ENCODE measurements at regions not wholly inside any gene's neighbourhood (a gene's known extent, or its start where the extent isn't known, plus 50 kb on each side); places are given as distances from the start of the nearest gene placed in this dataset.

DNA sequence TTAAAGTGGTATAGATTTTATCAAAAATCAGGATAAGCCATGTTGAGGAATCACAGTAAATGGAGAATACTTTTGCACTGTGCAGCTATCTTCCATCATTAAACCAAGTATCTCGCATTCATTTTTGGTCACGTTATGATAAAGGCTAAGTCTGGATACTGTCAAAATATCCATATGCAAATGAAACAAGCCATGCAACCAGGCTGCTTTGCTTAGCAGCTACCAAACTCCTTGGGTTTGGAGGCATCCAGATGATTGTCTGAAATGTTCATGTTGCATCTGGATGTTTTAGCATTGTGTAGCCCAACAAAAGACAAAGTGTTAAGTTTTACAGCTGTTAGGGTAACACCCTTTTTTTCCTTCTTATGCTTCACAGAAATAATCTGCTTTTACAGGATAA is 322.9 kb upstream of the MDFIC2 start:
- no peaks in the 10 kb centered on the region for H3K4me1 ChIP-seq
- no peaks in the 10 kb centered on the region for H3K27me3 ChIP-seq
- H3K27ac ChIP-seq = no peak overlapping the region
- H3K9me3 ChIP-seq = peaks cover 0 to 5% (median 0%) of the 10 kb centered on the region in 4 donors
- intact Hi-C loops (cut with DNase I; ENCODE audit: low total_unique reads) = no loop called here
- peak in 1 of 2 donors; percentile 12 for DNase-seq
- TF ChIP-seq EP300 (IDR thresholded peaks at IDR 0.05) (no peak), POLR2AphosphoS5 (IDR thresholded peaks at IDR 0.05) (no peak), POLR2A (IDR thresholded peaks at IDR 0.05) (no peak)
- TF ChIP-seq, protein P1, sequence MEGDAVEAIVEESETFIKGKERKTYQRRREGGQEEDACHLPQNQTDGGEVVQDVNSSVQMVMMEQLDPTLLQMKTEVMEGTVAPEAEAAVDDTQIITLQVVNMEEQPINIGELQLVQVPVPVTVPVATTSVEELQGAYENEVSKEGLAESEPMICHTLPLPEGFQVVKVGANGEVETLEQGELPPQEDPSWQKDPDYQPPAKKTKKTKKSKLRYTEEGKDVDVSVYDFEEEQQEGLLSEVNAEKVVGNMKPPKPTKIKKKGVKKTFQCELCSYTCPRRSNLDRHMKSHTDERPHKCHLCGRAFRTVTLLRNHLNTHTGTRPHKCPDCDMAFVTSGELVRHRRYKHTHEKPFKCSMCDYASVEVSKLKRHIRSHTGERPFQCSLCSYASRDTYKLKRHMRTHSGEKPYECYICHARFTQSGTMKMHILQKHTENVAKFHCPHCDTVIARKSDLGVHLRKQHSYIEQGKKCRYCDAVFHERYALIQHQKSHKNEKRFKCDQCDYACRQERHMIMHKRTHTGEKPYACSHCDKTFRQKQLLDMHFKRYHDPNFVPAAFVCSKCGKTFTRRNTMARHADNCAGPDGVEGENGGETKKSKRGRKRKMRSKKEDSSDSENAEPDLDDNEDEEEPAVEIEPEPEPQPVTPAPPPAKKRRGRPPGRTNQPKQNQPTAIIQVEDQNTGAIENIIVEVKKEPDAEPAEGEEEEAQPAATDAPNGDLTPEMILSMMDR (IDR thresholded peaks at IDR 0.05) = no peak
- no peaks in the 10 kb centered on the region for H3K36me3 ChIP-seq
- WGBS, 5 donors = 43 to 71% (median 45%) methylated on average over 2 of the region's 2 CpGs
- H3K4me3 ChIP-seq = no peak overlapping the region

GRCh38 chr3:70631716-70632307 is 319.4 kb upstream of the MDFIC2 start:
- no peaks in the 10 kb centered on the region for H3K36me3 ChIP-seq
- intact Hi-C loops (cut with DNase I; ENCODE audit: low total_unique reads) = no loop called here
- no peak for TF ChIP-seq EP300 (IDR thresholded peaks at IDR 0.05)
- TF ChIP-seq POLR2AphosphoS5 (IDR thresholded peaks at IDR 0.05) = no peak
- no peak for TF ChIP-seq POLR2A (IDR thresholded peaks at IDR 0.05)
- TF ChIP-seq, protein P1 (IDR thresholded peaks at IDR 0.05) = no peak
- no peak overlapping the region for H3K27ac ChIP-seq
- DNase-seq = no peak
- no peak overlapping the region for H3K4me3 ChIP-seq
- 65 to 72% (median 69%) methylated on average over 4 of the region's 4 CpGs for WGBS, 5 donors
- no peaks in the 10 kb centered on the region for H3K4me1 ChIP-seq
- no peaks in the 10 kb centered on the region for H3K27me3 ChIP-seq
- H3K9me3 ChIP-seq = no peaks in the 10 kb centered on the region

GRCh38 chr3:70621451-70621850 is 309.0 kb upstream of the MDFIC2 start:
- Histone ChIP-seq H3K4me1 (no peaks in the 10 kb centered on the region), H3K27ac (no peak overlapping the region), H3K4me3 (no peak overlapping the region), H3K36me3 (no peaks in the 10 kb centered on the region), H3K27me3 (no peaks in the 10 kb centered on the region), H3K9me3 (no peaks in the 10 kb centered on the region)
- intact Hi-C loops (cut with DNase I; ENCODE audit: low total_unique reads) = no loop called here
- TF ChIP-seq, protein P1 (IDR thresholded peaks at IDR 0.05) = no peak
- TF ChIP-seq EP300 (IDR thresholded peaks at IDR 0.05) (no peak), POLR2AphosphoS5 (IDR thresholded peaks at IDR 0.05) (no peak)
- 71 to 89% (median 81%) methylated on average over 1 of the region's 1 CpG for WGBS, 5 donors
- DNase-seq = no peak

- 69 to 78% (median 76%) methylated on average over 2 of the region's 2 CpGs for WGBS, 5 donors
- intact Hi-C loops (cut with DNase I; ENCODE audit: low total_unique reads) = no loop called here
Observed at GRCh38 chr3:70620956-70621355, 308.5 kb upstream of the MDFIC2 start.

More at GRCh38 chr3:70620956-70621355, 308.5 kb upstream of the MDFIC2 start:
- TF ChIP-seq, protein P1 (IDR thresholded peaks at IDR 0.05) = no peak
- TF ChIP-seq POLR2AphosphoS5 (IDR thresholded peaks at IDR 0.05) (no peak), EP300 (IDR thresholded peaks at IDR 0.05) (no peak), POLR2A (IDR thresholded peaks at IDR 0.05) (no peak)
- Histone ChIP-seq H3K27me3 (no peaks in the 10 kb centered on the region), H3K4me3 (no peak overlapping the region), H3K9me3 (no peaks in the 10 kb centered on the region), H3K4me1 (no peaks in the 10 kb centered on the region), H3K36me3 (no peaks in the 10 kb centered on the region), H3K27ac (no peak overlapping the region)
- no peak for DNase-seq

Data from stomach (tissue), 8 donors.